ENCODE measurements at regions not wholly inside any gene's neighbourhood (a gene's known extent, or its start where the extent isn't known, plus 50 kb on each side); places are given as distances from the start of the nearest gene placed in this dataset.

- Histone ChIP-seq H3K27ac (no peak overlapping the region), H3K4me3 (no peak overlapping the region), H3K4me1 (replicated peaks) (no peaks in the 10 kb centered on the region), H3K9me3 (replicated peaks) (no peaks in the 10 kb centered on the region), H3K36me3 (no peaks in the 10 kb centered on the region), H3K27me3 (replicated peaks) (no peaks in the 10 kb centered on the region)
- no peak for DNase-seq (ENCODE audit: low read depth in 1 of 2, low spot score in 2 of 2)
Observed at GRCh38 chr1:55839626-55840025, 624.5 kb upstream of the USP24 start.

DNA sequence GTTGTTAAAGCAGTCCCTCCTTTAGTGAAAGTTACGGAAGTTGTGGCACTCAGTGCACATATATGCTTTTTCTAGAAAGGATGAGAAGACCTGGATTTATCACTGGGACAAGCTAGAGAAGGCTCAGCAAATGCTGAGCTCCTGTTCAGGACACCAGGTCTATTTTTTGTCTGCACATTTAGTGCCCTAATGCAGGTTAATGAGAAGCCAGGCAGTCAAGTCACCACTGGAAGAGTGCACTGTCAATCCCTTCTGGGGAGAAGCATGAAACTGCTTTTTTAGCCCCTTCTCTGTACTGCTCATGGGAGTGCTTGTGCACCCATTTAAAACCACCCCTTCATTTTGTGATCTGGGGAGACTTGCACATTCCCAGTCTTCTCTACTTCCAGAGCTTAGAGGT, 624.1 kb upstream of the USP24 start:
- Histone ChIP-seq H3K4me1 (replicated peaks) (peaks cover 2% of the 10 kb centered on the region), H3K27me3 (replicated peaks) (no peaks in the 10 kb centered on the region), H3K9me3 (replicated peaks) (no peaks in the 10 kb centered on the region), H3K27ac (no peak overlapping the region), H3K36me3 (no peaks in the 10 kb centered on the region), H3K4me3 (no peak overlapping the region)
- no peak for DNase-seq (ENCODE audit: low read depth in 1 of 2, low spot score in 2 of 2)

- H3K4me1 ChIP-seq (replicated peaks), result peaks cover 13% of the 10 kb centered on the region
- H3K27ac ChIP-seq, result no peak overlapping the region
- H3K36me3 ChIP-seq, result no peaks in the 10 kb centered on the region
- DNase-seq (ENCODE audit: low read depth in 1 of 2, low spot score in 2 of 2), result no peak
- H3K4me3 ChIP-seq, result no peak overlapping the region
- H3K27me3 ChIP-seq (replicated peaks), result no peaks in the 10 kb centered on the region
- H3K9me3 ChIP-seq (replicated peaks), result no peaks in the 10 kb centered on the region
Observed at GRCh38 chr1:55836086-55836485, 620.9 kb upstream of the USP24 start.

DNA sequence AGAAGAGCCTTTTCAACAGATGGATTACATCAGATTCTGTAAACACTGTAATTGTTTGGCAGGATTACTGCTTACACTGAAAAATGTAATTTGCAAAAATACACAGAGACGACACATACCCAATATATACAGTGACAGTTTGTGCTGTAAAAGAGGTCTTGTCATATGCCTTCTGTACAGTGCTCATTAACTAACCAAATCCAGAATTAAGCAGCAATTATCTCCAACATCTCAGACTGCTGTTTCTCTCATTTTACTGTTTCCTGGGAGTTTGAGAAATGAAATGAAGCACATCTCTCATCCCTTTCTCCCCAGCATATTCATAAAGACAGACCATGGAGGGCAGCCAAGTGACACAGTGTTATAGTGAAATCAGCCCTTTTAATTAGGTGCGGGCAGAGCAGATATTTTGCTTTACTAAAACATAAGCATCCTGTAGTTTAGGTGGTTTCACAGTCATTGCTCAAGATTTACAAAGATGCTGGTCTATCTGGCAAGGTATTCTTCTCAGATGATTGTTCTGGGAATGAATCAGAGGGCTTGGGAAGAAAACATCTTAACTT, 618.4 kb upstream of the USP24 start:
- DNase-seq (ENCODE audit: low read depth in 1 of 2, low spot score in 2 of 2), result peak in 1 of 2 experiments; percentile 34
- Histone ChIP-seq H3K4me1 (replicated peaks) (peaks cover 13% of the 10 kb centered on the region), H3K9me3 (replicated peaks) (0 out of 2 replicates have a peak, but pooled peaks cover 3% of the 10 kb centered on the region), H3K27ac (peak overlapping the region; percentile 39; the same call in 1 of the 2 replicates), H3K27me3 (replicated peaks) (no peaks in the 10 kb centered on the region), H3K36me3 (no peaks in the 10 kb centered on the region), H3K4me3 (no peak overlapping the region)

GRCh38 chr1:55831759-55832158, 616.6 kb upstream of the USP24 start:
- DNase-seq (ENCODE audit: low read depth in 1 of 2, low spot score in 2 of 2), result no peak
- H3K9me3 ChIP-seq (replicated peaks), result 0 out of 2 replicates have a peak, but pooled peaks cover 3% of the 10 kb centered on the region
- H3K4me3 ChIP-seq, result no peak overlapping the region
- H3K36me3 ChIP-seq, result no peaks in the 10 kb centered on the region
- H3K27ac ChIP-seq, result no peak overlapping the region
- peaks cover 23% of the 10 kb centered on the region for H3K4me1 ChIP-seq (replicated peaks)
- H3K27me3 ChIP-seq (replicated peaks), result no peaks in the 10 kb centered on the region

GRCh38 chr1:55828044-55828443, 612.9 kb upstream of the USP24 start:
- no peak for DNase-seq (ENCODE audit: low read depth in 1 of 2, low spot score in 2 of 2)
- Histone ChIP-seq H3K4me3 (no peak overlapping the region), H3K27ac (no peak overlapping the region), H3K27me3 (replicated peaks) (no peaks in the 10 kb centered on the region), H3K36me3 (no peaks in the 10 kb centered on the region), H3K4me1 (replicated peaks) (peaks cover 28% of the 10 kb centered on the region), H3K9me3 (replicated peaks) (0 out of 2 replicates have a peak, but pooled peaks cover 3% of the 10 kb centered on the region)

GRCh38 chr1:55827350-55827749, 612.2 kb upstream of the USP24 start:
- peak; percentile 23 to 57 for DNase-seq (ENCODE audit: low read depth in 1 of 2, low spot score in 2 of 2)
- Histone ChIP-seq H3K27ac (no peak overlapping the region; the same call in 1 of the 2 replicates), H3K9me3 (replicated peaks) (0 out of 2 replicates have a peak, but pooled peaks cover 3% of the 10 kb centered on the region), H3K27me3 (replicated peaks) (no peaks in the 10 kb centered on the region), H3K36me3 (no peaks in the 10 kb centered on the region), H3K4me3 (no peak overlapping the region), H3K4me1 (replicated peaks) (peaks cover 34% of the 10 kb centered on the region)

DNA sequence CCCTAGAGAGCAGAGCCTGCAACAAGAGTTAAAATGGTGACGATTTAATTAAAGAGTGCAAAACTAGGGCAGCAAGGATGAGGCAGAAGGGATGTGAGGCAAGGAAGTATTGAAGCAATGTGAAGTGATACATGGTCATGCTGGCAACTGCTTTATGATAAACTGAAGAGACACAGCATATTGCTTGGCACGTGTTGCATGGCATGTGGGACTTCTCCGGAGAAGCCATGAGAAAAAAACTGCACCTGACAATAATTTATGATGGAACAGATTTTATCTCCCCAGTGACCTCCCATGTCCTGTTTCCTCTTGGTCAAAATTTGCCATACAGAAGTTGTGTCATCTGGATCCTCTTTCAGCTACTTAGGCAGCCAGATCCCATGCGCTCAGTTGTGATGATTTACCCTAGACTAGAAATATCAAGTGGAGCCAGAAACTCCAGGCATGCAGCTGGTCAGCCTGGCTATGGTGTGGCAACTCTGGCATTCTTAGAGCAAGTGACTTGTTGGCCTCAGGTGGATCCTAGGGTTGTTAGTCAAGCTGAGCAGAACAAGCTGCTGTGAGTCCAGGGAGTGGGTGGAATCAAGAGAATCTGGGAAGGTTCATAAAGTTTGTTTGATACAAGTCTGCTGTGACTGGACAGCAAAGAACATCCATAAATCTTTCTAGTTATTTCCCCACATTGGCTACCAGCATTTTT, 611.4 kb upstream of the USP24 start:
- 0 out of 2 replicates have a peak, but pooled peaks cover 3% of the 10 kb centered on the region for H3K9me3 ChIP-seq (replicated peaks)
- no peak overlapping the region for H3K4me3 ChIP-seq
- H3K36me3 ChIP-seq, result no peaks in the 10 kb centered on the region
- no peaks in the 10 kb centered on the region for H3K27me3 ChIP-seq (replicated peaks)
- H3K4me1 ChIP-seq (replicated peaks), result peaks cover 34% of the 10 kb centered on the region
- H3K27ac ChIP-seq, result no peak overlapping the region
- no peak for DNase-seq (ENCODE audit: low read depth in 1 of 2, low spot score in 2 of 2)

DNA sequence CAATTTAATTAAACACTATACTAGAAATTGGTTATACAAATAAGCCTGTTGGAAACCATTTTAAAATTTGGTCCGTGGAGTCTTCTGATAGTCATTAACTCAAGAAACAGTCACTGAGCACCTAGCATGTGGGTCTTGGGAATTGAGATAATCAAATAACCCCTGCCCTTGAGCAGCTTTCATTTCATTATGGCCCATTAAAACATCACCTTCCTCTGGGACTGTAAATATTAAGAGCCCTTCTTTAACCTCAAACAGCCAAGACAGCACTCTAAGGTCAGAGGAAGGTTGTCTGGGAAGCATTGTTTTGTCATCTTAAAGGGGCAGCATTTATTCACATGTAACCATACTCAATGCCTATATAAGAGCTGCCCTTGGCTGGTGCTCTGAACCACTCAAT, 610.3 kb upstream of the USP24 start:
- H3K4me3 ChIP-seq, result no peak overlapping the region
- no peak for DNase-seq (ENCODE audit: low read depth in 1 of 2, low spot score in 2 of 2)
- H3K36me3 ChIP-seq, result no peaks in the 10 kb centered on the region
- no peak overlapping the region for H3K27ac ChIP-seq
- 0 out of 2 replicates have a peak, but pooled peaks cover 3% of the 10 kb centered on the region for H3K9me3 ChIP-seq (replicated peaks)
- peaks cover 34% of the 10 kb centered on the region for H3K4me1 ChIP-seq (replicated peaks)
- H3K27me3 ChIP-seq (replicated peaks), result no peaks in the 10 kb centered on the region

DNA sequence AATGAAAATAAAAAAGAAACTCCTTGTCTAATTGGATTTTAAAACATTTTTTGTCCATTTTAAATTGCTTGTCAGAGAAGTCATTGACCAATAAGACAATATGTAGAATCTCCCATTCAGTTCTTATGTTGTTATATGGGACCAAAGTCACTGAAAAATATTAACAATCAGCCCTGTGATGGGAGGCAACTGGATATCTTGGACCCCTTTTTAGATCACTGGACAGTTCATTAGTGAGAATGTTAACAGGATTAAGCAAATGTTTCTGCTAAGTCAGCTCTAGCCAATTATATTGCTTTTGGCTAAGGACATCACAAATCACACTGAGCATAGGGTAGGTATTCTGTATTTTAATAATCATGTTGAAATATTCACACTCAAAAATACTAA, 609.1 kb upstream of the USP24 start:
- H3K4me3 ChIP-seq, result no peak overlapping the region
- peaks cover 34% of the 10 kb centered on the region for H3K4me1 ChIP-seq (replicated peaks)
- no peaks in the 10 kb centered on the region for H3K9me3 ChIP-seq (replicated peaks)
- H3K27ac ChIP-seq, result peak overlapping the region; percentile 73; the same call in 1 of the 2 replicates
- no peak for DNase-seq (ENCODE audit: low read depth in 1 of 2, low spot score in 2 of 2)
- H3K27me3 ChIP-seq (replicated peaks), result no peaks in the 10 kb centered on the region
- no peaks in the 10 kb centered on the region for H3K36me3 ChIP-seq

- peaks cover 34% of the 10 kb centered on the region for H3K4me1 ChIP-seq (replicated peaks)
- H3K36me3 ChIP-seq, result no peaks in the 10 kb centered on the region
- no peak overlapping the region for H3K4me3 ChIP-seq
- no peaks in the 10 kb centered on the region for H3K27me3 ChIP-seq (replicated peaks)
- no peaks in the 10 kb centered on the region for H3K9me3 ChIP-seq (replicated peaks)
- DNase-seq (ENCODE audit: low read depth in 1 of 2, low spot score in 2 of 2), result peak in 1 of 2 experiments; percentile 50
- peak overlapping the region; percentile 73 for H3K27ac ChIP-seq
Observed at GRCh38 chr1:55823541-55824250, 608.5 kb upstream of the USP24 start.

DNA sequence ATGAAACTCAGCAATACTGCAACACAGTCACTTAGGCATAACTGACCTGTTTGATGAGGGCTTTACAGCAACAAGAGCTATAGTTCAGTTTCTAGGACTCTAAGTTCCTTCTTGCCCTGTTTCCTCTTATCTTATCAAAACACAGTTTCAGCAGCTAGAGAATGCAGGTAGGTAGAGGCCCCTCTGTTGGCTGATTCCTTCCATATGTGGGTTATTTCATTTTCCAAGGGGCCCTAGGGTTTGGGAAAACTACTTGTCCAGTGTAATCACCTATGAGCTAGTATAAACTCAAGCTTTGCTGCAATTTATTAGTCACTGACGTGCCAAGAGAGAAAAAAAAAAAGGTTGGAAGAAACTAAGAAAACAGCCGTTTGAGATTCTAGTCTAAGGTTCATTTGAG, 607.7 kb upstream of the USP24 start:
- Histone ChIP-seq H3K9me3 (replicated peaks) (no peaks in the 10 kb centered on the region), H3K4me3 (no peak overlapping the region), H3K36me3 (no peaks in the 10 kb centered on the region), H3K4me1 (replicated peaks) (peaks cover 34% of the 10 kb centered on the region), H3K27ac (peak overlapping the region; percentile 73), H3K27me3 (replicated peaks) (no peaks in the 10 kb centered on the region)
- DNase-seq (ENCODE audit: low read depth in 1 of 2, low spot score in 2 of 2), result no peak

DNA sequence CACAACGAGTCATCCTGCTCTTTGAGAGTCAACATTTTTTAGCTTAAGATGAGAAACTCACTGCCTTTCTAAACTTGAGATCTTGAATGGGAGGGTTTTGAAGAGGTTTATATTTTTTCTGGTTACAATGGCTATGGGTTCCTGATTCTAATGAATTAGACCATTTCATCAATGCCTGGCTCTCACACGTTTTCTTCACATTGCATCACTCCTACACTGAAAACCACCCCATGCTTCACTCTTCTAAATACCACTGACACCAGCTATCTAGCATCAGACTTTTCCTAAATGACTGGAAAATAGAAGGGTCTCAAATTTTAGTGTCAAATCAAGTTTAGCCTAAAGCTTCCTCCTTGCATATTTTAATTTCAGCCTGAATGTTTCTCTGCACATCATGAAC, 606.1 kb upstream of the USP24 start:
- DNase-seq (ENCODE audit: low read depth in 1 of 2, low spot score in 2 of 2), result no peak

GRCh38 chr1:55820501-55820900, 605.3 kb upstream of the USP24 start:
- Histone ChIP-seq H3K9me3 (replicated peaks) (no peaks in the 10 kb centered on the region), H3K27me3 (replicated peaks) (no peaks in the 10 kb centered on the region), H3K4me3 (no peak overlapping the region), H3K36me3 (no peaks in the 10 kb centered on the region), H3K27ac (no peak overlapping the region), H3K4me1 (replicated peaks) (peaks cover 21% of the 10 kb centered on the region)
- DNase-seq (ENCODE audit: low read depth in 1 of 2, low spot score in 2 of 2), result no peak

More for the DNA sequence above, 606.1 kb upstream of the USP24 start:
- no peak overlapping the region for H3K27ac ChIP-seq
- H3K27me3 ChIP-seq (replicated peaks), result no peaks in the 10 kb centered on the region
- peaks cover 25% of the 10 kb centered on the region for H3K4me1 ChIP-seq (replicated peaks)
- H3K36me3 ChIP-seq, result no peaks in the 10 kb centered on the region
- no peak overlapping the region for H3K4me3 ChIP-seq
- no peaks in the 10 kb centered on the region for H3K9me3 ChIP-seq (replicated peaks)

Data from SJSA1 (cell line).